IMR-90 (cell line): ENCODE measurements at regions not wholly inside any gene's neighbourhood (a gene's known extent, or its start where the extent isn't known, plus 50 kb on each side); places are given as distances from the start of the nearest gene placed in this dataset.

Source experiments
- BHLHE40 ChIP-seq: fragments of 150-350 bp; IDR thresholded peaks from 2 replicates; pipeline ENCODE4 v1.6.1; 2016; ENCODE audit warnings: mild to moderate bottlenecking, low read depth, low read length
- CEBPB ChIP-seq: IDR thresholded peaks from 2 replicates; pipeline ENCODE4 v1.6.1; 2012; ENCODE audit warnings: low read depth, low read length, improper control_type of control experiment
- CTCF ChIP-seq: conservative IDR thresholded peaks from 2 replicates; pipeline ENCODE4 v1.5.1; 2012; ENCODE audit warnings: mild to moderate bottlenecking, low read depth, low read length, improper control_type of control experiment
- FOS ChIP-seq: fragments of 150-350 bp; IDR thresholded peaks from 2 replicates; pipeline ENCODE4 v1.6.1; 2016; ENCODE audit warnings: low read depth, low read length
- MAFK ChIP-seq: IDR thresholded peaks from 2 replicates; pipeline ENCODE4 v1.6.1; 2012; ENCODE audit warnings: low read depth, low read length, improper control_type of control experiment
- MAZ ChIP-seq: IDR thresholded peaks from 2 replicates; pipeline ENCODE4 v1.6.1; 2012; ENCODE audit warnings: low read depth, mild to moderate bottlenecking, low read length, improper control_type of control experiment, moderate library complexity, borderline replicate concordance
- POLR2A ChIP-seq: IDR thresholded peaks from 2 replicates; pipeline ENCODE4 v1.6.1; 2012; ENCODE audit warnings: mild to moderate bottlenecking, low read depth, low read length
- RAD21 ChIP-seq: IDR thresholded peaks from 2 replicates; pipeline ENCODE4 v1.6.1; 2012; ENCODE audit warnings: low read length, improper control_type of control experiment
- RCOR1 ChIP-seq: IDR thresholded peaks from 2 replicates; pipeline ENCODE4 v1.6.1; 2012; ENCODE audit warnings: mild to moderate bottlenecking, low read length, improper control_type of control experiment; ENCODE audit not compliant: insufficient replicate concordance
- RFX5 ChIP-seq: IDR thresholded peaks from 2 replicates; pipeline ENCODE4 v1.8.0; 2012; ENCODE audit warnings: low read depth, mild to moderate bottlenecking, low read length, moderate library complexity
- SMC3 ChIP-seq: fragments of 150-350 bp; IDR thresholded peaks from 2 replicates; pipeline ENCODE4 v1.6.1; 2016; ENCODE audit warnings: low read depth, mild to moderate bottlenecking, antibody characterized with exemption, low read length, moderate library complexity

- TF ChIP-seq POLR2A (no peak), CTCF (no peak), RCOR1 (no peak), RFX5 (no peak), RAD21 (no peak), FOS (no peak), SMC3 (no peak), MAZ (no peak), BHLHE40 (no peak), MAFK (no peak), CEBPB (no peak)
Measured at GRCh38 chr13:54175466-54175865, 1146.9 kb downstream of the OLFM4 start.
